ENCODE measurements at regions not wholly inside any gene's neighbourhood (a gene's known extent, or its start where the extent isn't known, plus 50 kb on each side); places are given as distances from the start of the nearest gene placed in this dataset.

DNA sequence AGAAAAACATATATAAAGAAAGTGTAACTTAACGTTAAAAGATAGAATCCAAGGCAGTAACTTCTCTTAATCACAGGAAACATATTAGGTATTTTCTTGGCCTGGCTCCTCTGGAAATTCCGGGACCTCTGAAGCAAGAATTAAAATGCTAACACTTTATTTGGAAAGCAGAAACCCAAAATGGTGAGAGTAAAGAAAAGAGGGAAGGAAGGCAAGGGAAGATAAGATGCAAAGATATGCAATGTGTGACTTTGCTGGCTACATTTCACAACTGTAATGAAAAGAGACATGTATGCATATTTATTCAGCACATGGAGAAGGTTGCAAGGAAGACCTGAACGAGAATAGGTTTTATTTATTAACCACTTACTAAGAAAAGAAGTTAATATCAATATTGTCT, 372.5 kb downstream of the TBL1XR1 start:
- intact Hi-C loops (cut with micrococcal nuclease) = no loop called here

DNA sequence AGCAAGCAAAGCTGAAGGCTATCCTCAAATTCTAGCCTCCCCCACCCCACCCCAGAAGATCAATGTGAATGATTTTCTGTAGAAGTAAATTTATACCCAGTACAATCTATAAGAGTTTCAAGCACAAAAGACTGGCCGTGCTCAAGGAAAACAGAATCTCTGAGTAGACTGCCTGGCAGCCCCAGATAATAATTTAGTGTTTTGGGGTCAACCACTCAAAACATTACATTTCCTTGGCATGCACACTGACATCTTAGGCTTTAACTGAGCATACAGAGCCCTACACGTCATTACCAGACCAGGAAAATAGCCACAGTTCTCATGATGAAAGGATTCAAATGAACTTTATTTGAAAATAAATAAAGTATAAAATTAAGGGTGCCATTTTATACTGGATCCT, 376.5 kb downstream of the TBL1XR1 start:
- DNase-seq (no peak), ATAC-seq (no peak)
- intact Hi-C loops (cut with micrococcal nuclease) = no loop called here

More for the DNA sequence above, 372.5 kb downstream of the TBL1XR1 start:
- ATAC-seq = no peak
- no peak for DNase-seq

DNA sequence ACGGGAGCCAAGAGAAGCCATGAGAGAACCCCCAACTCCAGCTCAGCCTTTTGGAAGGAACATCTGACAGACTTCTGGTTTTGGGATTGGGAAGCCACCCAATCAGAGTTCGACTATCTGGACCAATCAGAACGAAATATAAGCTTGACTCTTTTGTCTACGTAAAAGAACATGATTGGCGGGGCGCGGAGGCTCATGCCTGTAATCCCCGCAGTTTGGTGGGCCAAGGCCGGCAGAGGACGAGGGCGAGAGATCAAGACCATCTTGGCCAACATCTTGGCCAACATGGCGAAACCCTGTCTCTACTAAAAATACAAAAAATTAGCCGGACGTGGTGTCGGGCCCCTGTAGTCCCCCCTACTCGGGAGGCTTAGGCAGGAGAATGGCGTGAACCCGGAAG, 380.3 kb downstream of the TBL1XR1 start:
- DNase-seq = no peak
- ATAC-seq = no peak
- intact Hi-C loops (cut with micrococcal nuclease) = no loop called here

DNA sequence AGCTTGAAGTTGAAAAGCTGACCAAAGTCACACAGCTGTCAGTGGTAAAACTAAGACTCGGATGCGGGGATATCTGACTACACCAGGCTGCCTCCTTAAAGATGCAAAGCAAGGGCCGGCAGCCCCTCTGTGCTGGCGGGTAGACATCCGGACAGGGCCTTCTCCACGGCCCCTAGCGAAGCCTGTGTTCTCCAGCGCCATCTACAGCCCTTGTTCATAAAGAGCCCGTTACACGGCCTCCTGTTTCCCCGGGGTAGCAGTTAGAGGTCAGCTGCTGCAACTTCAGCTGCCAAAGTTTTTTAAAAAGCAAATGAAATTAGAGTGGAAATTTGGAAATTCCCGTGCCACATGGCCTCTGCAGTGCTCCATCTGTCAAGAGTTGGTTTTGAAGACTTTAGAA, 383.0 kb downstream of the TBL1XR1 start:
- ATAC-seq (peak; percentile 92), DNase-seq (peak; percentile 49)
- intact Hi-C loops (cut with micrococcal nuclease) = no loop called here

DNA sequence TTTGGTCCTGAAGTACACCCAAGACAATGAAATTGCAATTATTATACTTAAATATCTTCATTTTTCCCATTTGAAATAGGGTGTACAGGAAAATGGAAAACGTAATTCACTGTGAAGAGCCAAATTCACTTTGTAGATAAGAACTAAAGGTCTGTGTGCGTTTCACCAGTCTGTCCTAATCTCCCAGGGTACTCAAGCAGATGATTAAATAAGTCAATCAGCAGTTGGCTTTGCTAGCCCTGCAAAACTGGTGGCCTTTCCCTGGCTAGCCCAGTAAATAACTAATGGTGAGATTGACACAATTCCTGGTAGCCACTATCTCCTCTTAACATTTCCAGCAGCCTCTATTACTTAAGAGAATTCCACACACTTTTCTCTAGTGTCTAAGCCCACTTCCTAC, 389.3 kb downstream of the TBL1XR1 start:
- ATAC-seq (no peak), DNase-seq (no peak)
- intact Hi-C loops (cut with micrococcal nuclease) = no loop called here

DNA sequence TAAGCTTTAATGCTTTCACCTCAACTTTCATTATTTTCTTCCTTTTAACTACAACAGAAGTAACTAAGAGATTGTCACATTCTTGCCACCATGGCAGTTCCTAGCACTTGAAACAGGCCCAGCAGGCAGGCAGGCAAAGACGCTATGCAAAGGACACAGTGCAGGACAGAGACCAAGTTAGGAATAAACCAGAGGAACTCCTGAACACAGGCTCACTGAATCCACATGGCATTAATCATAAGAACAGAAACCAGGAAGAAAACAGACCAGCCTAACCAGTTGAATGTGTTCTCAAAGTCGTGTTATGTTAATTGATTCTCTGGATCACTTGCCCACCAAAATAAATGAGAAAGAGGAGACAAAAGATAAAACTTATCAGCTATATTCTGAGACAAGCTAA, 397.6 kb downstream of the TBL1XR1 start:
- ATAC-seq (peak; percentile 45), DNase-seq (no peak)
- intact Hi-C loops (cut with micrococcal nuclease) = no loop called here

DNA sequence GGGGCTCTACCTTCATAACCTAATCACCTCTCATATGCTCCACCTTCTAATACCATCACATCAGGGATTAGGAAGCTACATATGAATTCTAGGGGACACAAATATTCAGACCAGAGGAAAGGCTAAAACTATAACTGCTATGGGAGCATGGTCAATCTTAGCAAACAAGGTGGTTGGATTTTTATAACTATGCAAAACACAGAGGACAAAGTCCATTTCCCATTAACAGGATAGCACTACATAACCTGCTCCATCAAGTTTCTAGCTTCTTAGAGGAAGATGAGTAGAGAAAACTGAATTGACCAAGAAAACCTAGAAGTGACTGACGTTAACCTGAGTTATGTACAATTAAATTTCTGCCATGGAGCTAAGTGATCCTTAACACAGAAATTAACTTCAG, 398.6 kb downstream of the TBL1XR1 start:
- no peak for ATAC-seq
- intact Hi-C loops (cut with micrococcal nuclease) = no loop called here
- no peak for DNase-seq

DNA sequence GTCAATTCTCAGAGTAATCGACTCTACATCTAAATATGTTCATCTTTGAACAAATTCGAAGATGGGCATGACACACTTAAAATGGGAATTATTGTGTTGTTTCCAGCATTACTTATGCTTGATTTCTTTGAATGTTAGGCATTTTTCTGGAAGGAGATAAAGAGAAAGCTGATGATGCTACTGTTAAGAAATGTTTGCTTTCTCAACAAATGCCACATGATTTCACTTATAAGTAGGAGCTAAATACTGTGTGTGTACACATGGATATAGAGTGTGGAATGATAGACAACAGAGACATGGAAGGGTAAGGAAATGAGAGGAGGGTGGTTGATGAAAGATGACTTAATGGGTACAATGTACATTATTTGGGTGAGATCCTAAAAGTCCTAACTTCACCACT, 400.9 kb downstream of the TBL1XR1 start:
- DNase-seq (no peak), ATAC-seq (no peak)
- intact Hi-C loops (cut with micrococcal nuclease) = no loop called here

DNA sequence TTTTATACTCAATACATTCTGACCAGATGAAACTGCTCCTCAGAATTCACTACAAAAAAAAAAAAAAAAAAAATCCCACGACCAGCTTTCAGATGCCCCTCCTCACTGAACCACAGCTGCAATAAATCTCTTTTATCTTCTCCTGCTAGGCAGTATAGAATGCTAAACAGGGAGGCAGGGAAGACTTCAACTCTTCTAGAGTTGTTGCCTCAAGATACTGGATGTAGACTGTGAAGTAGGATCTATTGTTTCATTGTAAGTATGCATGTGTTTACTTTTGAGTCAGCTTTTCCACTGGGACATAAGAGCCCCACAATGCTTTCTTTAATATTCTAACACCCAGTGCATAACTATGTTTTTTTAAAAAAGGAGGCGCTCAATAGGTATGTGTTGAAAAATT, 401.4 kb downstream of the TBL1XR1 start:
- intact Hi-C loops (cut with micrococcal nuclease) = no loop called here
- ATAC-seq (no peak), DNase-seq (no peak)

DNA sequence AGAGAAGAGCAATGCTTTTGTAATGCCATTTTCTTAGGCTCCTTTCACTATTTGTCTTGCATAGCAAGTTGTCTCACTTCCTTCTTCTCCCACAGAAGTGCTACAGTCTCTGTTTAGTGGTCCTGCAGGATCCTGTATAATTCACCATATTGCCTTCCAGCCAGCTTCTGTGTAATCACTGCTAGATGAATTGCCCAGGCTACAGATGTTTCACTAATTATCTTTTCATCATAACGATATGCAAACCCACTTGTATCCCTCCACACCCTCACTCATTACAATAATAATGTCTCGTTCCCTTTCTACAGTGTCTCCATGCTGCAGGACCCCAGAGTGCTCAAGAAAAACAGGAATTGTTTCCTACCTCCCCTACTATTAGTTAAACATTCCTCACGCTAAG, 402.9 kb downstream of the TBL1XR1 start:
- intact Hi-C loops (cut with micrococcal nuclease) = no loop called here
- ATAC-seq (no peak), DNase-seq (no peak)

DNA sequence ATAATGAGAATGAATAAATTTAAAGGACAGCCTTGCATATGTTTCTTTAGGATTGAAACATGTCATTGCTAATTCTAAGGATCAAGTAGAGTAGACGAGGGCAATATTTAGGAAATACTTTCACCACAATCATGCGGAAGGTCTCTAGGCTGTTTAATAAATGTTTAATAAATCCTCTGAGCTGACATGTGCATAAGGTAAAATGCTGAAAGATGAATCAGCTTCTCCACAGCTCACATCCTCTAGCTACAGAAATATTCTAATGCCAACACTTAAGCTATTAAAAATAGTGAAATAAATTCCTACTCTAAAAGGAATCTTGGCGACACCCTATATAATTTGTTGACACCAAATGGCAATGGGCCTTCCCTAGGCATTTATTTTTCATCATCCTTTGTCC, 407.3 kb downstream of the TBL1XR1 start:
- DNase-seq (no peak), ATAC-seq (no peak)
- intact Hi-C loops (cut with micrococcal nuclease) = no loop called here

DNA sequence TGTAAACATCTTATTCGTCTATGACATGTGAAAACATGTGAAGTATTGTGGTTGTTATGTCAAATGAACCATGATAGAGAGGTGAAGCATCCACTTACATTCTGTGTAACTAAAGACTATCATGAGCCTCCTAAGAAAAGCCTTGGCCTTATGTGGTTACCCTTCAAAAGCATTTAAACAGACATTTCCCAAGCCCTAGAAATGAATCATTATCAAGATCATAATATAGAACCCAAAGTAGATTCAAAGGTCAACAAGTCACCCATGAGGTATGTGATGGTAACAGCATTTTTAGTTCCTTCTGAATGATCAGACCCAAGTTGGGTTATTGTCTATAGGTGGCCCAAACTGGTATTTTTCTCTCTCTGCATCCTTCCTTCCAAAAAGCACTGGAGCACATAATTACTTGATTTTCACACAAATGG, 408.0 kb downstream of the TBL1XR1 start:
- ATAC-seq (no peak), DNase-seq (no peak)
- intact Hi-C loops (cut with micrococcal nuclease) = no loop called here

DNA sequence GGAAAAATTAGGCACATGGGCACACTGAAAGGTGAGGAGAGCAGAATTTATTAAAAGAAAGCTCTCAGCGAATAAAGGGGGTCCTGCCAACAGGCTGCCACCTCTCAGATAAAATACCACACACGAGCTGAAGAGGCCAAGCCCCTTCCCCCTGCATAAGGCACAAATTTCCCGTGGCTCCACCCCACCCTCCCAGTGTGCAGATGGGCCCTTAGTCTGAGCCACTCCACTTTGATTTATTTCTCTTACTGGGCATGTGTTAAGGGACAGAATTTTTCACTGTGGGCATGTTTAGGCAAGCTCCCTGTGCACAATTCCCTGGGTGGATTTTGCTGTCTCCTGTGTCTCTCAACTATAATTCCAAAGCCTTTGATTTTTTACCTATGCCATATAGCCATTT, 409.8 kb downstream of the TBL1XR1 start:
- ATAC-seq (no peak), DNase-seq (no peak)
- intact Hi-C loops (cut with micrococcal nuclease) = no loop called here

DNA sequence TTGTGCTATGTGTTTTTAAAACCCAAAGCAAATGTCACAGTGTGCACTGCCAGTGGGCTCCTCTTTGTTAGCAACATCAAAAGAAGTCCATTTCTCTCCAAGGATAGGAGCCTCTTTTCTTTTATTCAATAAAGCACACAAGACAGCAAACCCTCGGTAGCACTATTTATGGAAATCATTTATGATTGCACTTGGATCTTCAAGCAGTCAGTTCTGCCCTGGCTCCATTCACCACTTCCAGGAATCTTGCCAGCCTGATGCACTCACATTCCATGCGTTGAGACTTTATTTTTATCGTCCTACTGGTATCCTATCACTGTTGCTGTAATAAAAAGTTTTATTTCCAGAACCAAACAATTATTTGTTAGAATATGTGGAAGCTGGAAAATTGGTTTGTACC, 412.1 kb downstream of the TBL1XR1 start:
- DNase-seq (no peak), ATAC-seq (peak; percentile 67)
- intact Hi-C loops (cut with micrococcal nuclease) = no loop called here

DNA sequence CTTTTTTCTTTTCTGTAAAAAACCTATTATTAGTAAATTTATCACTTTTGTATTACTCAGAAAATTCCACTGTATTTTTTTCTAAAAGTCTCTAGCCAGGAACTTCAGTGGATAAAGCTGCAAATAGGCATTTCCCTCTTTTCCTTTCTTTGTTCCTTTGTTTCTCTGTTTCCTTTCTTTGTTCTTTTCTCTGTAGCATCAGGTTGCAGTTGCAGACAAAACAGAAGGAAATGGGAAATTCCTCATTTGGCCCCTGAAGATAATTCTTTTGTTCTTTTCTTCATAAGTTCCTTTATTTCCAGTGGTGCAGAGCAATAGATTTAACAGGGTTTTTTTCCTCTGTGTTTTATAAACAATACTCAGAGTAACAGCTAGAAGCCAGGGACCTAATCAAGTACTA, 416.5 kb downstream of the TBL1XR1 start:
- DNase-seq (no peak), ATAC-seq (no peak)
- intact Hi-C loops (cut with micrococcal nuclease) = no loop called here

DNA sequence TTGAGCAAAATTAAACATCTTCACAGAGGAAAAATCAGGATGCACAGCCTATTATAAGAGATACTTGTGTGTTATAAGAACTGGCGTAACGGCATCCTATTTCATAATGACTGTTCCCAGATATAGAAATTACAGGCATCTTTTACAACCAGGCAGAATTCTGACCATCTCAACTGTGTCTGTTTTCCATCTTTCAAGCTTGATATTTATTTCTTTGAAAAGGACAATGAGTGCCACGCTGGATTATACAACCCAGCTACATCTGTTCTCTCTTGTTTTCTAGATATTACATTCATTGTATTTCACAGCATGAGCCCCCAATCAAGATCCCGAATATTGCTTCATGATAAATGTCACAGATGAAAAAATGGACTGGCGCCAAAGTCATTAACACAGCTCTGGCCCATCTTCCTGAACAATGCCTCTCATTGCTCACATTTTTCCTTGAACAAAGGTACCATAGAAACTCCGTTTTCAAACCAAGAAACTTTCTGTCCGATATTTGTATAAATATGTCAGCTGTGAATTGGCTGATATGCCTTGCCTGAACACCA, 420.6 kb downstream of the TBL1XR1 start:
- ATAC-seq = no peak
- DNase-seq = no peak
- intact Hi-C loops (cut with micrococcal nuclease) = no loop called here

DNA sequence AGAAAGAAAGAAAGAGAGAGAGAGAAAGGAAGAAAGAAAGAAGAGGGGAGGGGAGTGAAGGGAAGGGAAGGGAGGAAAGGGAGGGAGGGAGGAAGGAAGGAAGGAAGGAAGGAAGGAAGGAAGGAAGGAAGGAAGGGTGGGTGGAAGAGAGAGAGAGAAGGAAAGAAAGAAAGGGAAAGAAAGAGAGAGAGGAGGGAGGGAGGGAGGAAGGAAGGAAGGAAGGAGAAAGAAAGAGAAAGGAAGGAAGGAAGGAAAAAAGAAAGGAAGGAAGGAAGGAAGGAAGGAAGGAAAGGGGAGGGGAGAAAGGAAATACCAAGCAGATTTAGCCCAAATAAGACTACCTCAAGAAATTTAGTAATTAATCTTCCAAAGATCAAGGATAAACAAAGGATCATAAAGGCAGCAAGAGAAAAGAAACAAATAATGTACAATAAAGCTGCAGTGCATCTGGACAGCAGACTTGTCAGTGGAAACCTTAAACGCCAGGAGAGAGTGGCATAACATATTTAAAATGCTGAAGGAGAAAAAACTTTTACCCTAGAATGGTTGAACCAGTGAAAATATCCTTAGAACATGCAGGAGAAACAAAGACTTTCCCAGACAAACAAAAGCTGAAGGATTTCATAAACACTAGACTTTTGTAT, 427.6 kb downstream of the TBL1XR1 start:
- DNase-seq = no peak
- ATAC-seq = no peak
- intact Hi-C loops (cut with micrococcal nuclease) = no loop called here

DNA sequence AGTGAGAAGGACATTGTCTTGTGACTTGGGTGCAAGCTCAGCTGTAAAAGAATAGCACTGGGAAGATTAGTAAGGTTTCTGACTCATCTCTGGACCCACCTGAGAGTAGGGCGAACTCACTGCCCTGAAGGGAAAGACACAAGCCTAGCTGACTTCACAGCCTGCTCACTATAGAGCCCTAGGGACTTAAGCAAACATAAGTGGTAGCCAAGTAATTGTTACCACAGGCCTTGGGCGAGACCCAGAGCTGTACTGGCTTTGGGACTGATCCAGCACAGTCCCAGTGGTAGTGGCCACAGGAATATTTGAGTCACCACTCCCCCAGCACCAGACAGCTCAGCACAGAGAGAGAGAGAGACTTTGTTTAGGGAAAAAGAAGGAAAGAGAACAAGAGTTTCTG, 429.9 kb downstream of the TBL1XR1 start:
- no peak for ATAC-seq
- intact Hi-C loops (cut with micrococcal nuclease) = no loop called here
- no peak for DNase-seq

DNA sequence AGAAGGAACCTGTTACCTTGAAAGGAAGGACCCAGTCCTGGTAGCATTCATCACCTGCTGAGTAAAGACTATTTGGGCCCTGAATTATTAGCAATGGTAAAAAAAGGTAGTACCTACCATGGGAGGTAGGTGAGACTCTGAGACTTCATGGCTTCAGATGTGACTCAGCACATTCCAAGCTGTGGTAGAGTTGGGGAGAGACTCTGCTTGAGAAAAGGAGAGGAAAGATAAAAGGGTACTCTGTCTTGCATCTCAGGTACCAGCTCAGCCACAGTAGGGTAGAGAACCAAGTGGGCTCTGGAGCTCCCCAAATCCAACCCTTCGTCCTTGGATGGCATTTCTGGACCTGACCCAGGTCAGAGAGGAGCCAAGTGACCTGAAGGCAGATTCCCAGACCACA, 430.4 kb downstream of the TBL1XR1 start:
- intact Hi-C loops (cut with micrococcal nuclease) = no loop called here
- DNase-seq = no peak
- ATAC-seq = no peak

DNA sequence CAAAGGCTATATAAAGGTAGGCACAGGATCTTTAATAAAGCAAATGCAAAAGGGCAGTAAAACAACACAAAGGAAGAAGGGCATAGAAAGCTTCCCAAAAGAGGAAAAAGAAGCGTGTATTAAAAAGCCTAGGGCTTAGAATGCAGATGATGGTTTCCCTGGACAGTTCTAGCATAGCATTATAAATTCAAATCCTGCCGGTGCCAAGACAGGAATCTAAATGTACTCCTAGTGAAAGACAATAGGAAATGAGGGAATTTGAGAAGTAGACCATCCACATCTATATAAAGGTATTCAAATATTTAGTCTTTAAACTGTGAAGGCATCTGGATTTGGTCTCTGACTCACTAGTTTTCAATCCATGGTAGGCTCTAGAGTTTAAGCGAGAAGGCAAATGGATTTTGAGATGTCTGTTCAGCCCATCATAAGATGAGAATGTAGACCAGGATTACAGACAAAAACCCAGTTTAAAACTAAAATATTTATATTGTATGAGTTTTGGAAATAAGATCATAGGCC, 431.8 kb downstream of the TBL1XR1 start:
- intact Hi-C loops (cut with micrococcal nuclease) = no loop called here
- ATAC-seq (no peak), DNase-seq (no peak)

DNA sequence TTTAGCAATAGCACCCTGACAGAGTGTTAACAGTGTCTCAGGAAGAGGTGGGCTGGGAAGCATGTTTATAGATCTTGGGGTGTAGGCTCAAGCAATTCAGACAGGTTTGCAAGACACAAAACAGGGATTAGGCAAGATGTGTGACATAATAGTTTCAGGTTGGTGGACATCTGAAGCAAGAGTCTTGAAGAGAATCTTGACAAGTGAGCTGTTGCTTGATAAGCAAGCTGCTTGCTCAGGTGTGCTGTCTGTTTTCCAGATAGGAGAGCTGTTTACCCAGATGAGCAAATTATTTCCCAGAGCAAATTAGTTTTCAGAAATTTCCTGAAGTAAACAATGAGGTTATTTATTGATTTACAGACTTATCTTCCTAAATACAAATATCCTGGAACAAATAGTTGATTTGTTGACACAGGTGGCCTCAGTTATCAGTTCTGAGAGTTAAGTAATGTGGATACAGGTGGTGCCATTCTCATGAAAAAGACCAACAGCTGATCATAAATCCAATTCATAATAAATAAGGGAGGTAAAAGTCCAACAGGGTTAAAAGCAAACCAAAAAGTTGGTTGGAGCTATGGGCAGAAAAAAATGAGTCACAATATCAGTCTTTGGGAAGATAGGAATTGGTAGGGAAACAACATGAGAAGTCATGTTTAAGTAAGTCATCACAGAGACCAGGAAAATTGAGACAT, 437.3 kb downstream of the TBL1XR1 start:
- DNase-seq (no peak), ATAC-seq (no peak)
- intact Hi-C loops (cut with micrococcal nuclease) = no loop called here

All from left ventricle myocardium superior (tissue), 1 donor.